Ishikawa (cell line): ENCODE measurements at regions not wholly inside any gene's neighbourhood (a gene's known extent, or its start where the extent isn't known, plus 50 kb on each side); places are given as distances from the start of the nearest gene placed in this dataset.

Source experiments
- CEBPB ChIP-seq: IDR thresholded peaks from 2 replicates; pipeline ENCODE4 v1.6.1; 2012
- CREB1 ChIP-seq: IDR thresholded peaks from 2 replicates; pipeline ENCODE4 v1.6.1; 2012; ENCODE audit warnings: low read depth
- EGR1 ChIP-seq: IDR thresholded peaks from 2 replicates; pipeline ENCODE4 v1.6.1; 2012
- EP300 ChIP-seq: IDR thresholded peaks from 2 replicates; pipeline ENCODE4 v1.6.1; 2012; ENCODE audit warnings: borderline replicate concordance
- FOXM1 ChIP-seq: IDR thresholded peaks from 2 replicates; pipeline ENCODE4 v1.6.1; 2012; ENCODE audit warnings: low read depth, borderline replicate concordance
- NFIC ChIP-seq: IDR thresholded peaks from 2 replicates; pipeline ENCODE4 v1.6.1; 2012
- RAD21 ChIP-seq: IDR thresholded peaks from 2 replicates; pipeline ENCODE4 v1.6.1; 2012; ENCODE audit warnings: low read depth
- TAF1 ChIP-seq: IDR thresholded peaks from 2 replicates; pipeline ENCODE4 v1.6.1; 2012; ENCODE audit warnings: low read depth, mild to moderate bottlenecking
- TCF12 ChIP-seq: IDR thresholded peaks from 2 replicates; pipeline ENCODE4 v1.6.1; 2012; ENCODE audit warnings: low read depth
- TEAD4 ChIP-seq: IDR thresholded peaks from 2 replicates; pipeline ENCODE4 v1.6.1; 2012
- YY1 ChIP-seq: IDR thresholded peaks from 2 replicates; pipeline ENCODE4 v1.6.1; 2012; ENCODE audit warnings: low read depth
- ZBTB7A ChIP-seq: IDR thresholded peaks from 2 replicates; pipeline ENCODE4 v1.6.1; 2012; ENCODE audit warnings: low read depth
- TF ChIP-seq, protein P1 (sequence below): IDR thresholded peaks from 2 replicates; pipeline ENCODE4 v1.6.1; 2012
- TF ChIP-seq, protein P2 (sequence below): IDR thresholded peaks from 2 replicates; pipeline ENCODE4 v1.6.1; 2012; ENCODE audit warnings: low read depth, mild to moderate bottlenecking
- TF ChIP-seq, protein P3 (sequence below): IDR thresholded peaks from 2 replicates; pipeline ENCODE4 v1.6.1; 2012

DNA sequence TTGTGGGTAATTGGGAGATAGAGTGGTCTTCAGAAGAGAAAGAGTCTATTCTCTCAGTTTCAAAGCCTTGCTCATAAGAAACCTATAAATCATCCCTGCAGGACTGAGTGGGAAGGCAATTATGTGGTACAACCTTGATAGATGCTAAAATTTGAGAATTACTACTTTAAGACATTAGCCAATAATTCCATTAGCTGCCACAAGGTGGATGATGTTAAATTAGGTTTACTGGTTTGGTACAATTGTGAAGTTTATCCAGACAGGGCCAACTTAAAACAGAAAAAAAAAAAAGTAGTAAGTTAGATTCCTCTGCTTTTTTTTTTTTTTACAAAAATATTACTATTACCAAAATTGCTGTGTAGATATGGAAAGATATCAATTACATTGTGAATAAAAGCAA lies 73.2 kb upstream of the AMOT start:
- TF ChIP-seq CREB1, result no peak
- TF ChIP-seq EP300, result no peak
- no peak for TF ChIP-seq ZBTB7A
- no peak for TF ChIP-seq CEBPB
- TF ChIP-seq RAD21, result no peak
- TF ChIP-seq FOXM1, result no peak
- no peak for TF ChIP-seq TCF12
- TF ChIP-seq TEAD4, result no peak
- TF ChIP-seq, protein P1, sequence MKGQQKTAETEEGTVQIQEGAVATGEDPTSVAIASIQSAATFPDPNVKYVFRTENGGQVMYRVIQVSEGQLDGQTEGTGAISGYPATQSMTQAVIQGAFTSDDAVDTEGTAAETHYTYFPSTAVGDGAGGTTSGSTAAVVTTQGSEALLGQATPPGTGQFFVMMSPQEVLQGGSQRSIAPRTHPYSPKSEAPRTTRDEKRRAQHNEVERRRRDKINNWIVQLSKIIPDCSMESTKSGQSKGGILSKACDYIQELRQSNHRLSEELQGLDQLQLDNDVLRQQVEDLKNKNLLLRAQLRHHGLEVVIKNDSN, result no peak
- TF ChIP-seq TAF1, result no peak
- TF ChIP-seq, protein P2, sequence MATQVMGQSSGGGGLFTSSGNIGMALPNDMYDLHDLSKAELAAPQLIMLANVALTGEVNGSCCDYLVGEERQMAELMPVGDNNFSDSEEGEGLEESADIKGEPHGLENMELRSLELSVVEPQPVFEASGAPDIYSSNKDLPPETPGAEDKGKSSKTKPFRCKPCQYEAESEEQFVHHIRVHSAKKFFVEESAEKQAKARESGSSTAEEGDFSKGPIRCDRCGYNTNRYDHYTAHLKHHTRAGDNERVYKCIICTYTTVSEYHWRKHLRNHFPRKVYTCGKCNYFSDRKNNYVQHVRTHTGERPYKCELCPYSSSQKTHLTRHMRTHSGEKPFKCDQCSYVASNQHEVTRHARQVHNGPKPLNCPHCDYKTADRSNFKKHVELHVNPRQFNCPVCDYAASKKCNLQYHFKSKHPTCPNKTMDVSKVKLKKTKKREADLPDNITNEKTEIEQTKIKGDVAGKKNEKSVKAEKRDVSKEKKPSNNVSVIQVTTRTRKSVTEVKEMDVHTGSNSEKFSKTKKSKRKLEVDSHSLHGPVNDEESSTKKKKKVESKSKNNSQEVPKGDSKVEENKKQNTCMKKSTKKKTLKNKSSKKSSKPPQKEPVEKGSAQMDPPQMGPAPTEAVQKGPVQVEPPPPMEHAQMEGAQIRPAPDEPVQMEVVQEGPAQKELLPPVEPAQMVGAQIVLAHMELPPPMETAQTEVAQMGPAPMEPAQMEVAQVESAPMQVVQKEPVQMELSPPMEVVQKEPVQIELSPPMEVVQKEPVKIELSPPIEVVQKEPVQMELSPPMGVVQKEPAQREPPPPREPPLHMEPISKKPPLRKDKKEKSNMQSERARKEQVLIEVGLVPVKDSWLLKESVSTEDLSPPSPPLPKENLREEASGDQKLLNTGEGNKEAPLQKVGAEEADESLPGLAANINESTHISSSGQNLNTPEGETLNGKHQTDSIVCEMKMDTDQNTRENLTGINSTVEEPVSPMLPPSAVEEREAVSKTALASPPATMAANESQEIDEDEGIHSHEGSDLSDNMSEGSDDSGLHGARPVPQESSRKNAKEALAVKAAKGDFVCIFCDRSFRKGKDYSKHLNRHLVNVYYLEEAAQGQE, result no peak
- TF ChIP-seq YY1, result no peak
- no peak for TF ChIP-seq NFIC
- no peak for TF ChIP-seq EGR1
- TF ChIP-seq, protein P3, sequence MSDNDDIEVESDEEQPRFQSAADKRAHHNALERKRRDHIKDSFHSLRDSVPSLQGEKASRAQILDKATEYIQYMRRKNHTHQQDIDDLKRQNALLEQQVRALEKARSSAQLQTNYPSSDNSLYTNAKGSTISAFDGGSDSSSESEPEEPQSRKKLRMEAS, result no peak

DNA sequence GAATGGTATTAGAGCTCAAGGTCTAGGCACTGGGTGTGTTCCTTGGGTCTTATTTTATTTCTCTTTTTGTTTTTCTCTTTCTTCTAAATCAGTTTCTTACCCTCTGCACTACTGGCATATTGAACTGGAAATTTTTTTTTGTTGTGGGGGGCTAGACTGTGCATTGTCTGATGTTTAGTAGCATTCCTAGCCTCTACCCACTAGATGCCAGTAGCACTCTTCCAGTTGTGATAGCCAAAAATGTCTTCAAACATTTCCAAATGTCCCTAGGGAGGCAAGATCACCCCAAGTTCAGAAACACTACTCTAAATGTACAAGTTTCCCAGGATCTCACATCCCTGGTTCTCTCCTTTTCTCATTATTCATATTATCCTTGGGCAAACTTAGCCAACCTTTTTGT lies 69.8 kb upstream of the AMOT start:
- TF ChIP-seq RAD21 (peak; percentile 17; the same call in 1 of the 2 replicates), CEBPB (no peak)

DNA sequence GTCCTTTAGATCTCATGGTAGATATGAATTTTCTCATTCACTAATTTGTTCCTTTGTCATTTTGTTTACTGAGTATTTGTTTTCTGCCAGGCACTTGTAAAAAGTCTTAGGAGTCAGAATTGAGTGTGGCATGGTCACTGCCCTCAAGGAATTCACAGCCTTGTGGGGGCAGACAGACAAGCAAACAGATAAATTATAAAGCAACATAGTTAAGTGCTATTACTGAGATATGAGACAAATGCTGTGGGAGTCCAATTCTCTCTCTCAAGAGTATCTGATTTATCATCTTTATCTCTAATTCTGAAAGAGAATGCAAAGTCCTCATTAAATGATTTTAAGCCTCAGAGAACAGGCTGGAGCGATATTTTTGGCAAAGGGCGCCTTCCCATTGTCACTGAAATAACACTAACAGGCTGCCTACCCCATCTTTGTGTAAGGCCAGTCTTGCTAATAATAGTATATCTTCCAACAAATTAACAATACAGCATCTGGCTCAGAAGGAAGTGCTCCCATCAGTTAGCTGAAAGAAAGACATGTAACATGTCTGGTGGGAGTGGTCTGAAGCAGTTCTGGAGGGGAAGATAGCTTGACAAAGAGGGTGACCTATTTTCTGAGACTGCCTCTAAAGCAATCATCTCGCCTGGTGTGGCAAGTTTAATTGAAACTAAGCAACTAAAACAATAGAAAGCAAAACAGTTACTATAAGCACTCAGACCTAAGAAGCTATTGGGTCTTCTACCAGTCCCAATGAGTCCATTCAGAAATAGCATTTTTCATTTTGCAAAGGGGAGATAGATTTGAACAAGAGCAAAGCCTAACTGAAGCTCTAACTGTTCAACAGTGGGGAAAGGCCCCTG lies 61.5 kb upstream of the AMOT start:
- no peak for TF ChIP-seq ZBTB7A
- no peak for TF ChIP-seq TCF12
- no peak for TF ChIP-seq YY1
- TF ChIP-seq TEAD4, result no peak
- TF ChIP-seq EGR1, result no peak
- TF ChIP-seq TAF1, result no peak
- TF ChIP-seq, protein P2, result no peak
- TF ChIP-seq, protein P1, result no peak
- no peak for TF ChIP-seq RAD21
- no peak for TF ChIP-seq CEBPB
- no peak for TF ChIP-seq CREB1
- no peak for TF ChIP-seq EP300
- TF ChIP-seq NFIC, result no peak
- TF ChIP-seq, protein P3, result no peak
- no peak for TF ChIP-seq FOXM1

DNA sequence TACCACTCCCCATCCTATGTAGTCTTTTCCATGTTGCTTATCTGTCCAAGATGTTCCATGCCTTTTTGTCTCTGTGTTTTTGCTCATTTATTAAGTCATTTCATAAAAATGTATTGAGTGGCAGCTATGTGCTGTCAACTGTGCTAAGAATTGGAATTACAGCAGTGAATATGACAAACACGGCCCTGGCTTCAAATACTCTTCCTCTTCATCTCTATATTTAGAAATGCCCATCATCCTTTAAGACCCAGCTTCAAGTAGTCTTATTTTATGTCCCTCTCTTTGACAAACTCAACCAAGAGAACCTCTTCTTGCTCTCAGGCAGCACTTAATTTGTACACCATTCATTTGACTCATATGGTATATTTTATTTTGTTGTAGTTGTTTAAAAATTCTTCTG lies 55.4 kb upstream of the AMOT start:
- TF ChIP-seq FOXM1 (no peak), YY1 (no peak), CEBPB (no peak), TAF1 (no peak), EGR1 (no peak), TEAD4 (no peak), TCF12 (no peak), CREB1 (no peak), ZBTB7A (no peak), EP300 (no peak), NFIC (no peak), RAD21 (no peak)
- TF ChIP-seq, protein P3, result no peak
- TF ChIP-seq, protein P2, result no peak
- TF ChIP-seq, protein P1, result no peak
